ENCODE measurements at regions not wholly inside any gene's neighbourhood (a gene's known extent, or its start where the extent isn't known, plus 50 kb on each side); places are given as distances from the start of the nearest gene placed in this dataset.

- DNase-seq (ENCODE audit: low read depth) = no peak
- H3K4me1 ChIP-seq (ENCODE audit: insufficient read depth, low read length) = peaks cover 37% of the 10 kb centered on the region
- H3K9me3 ChIP-seq (ENCODE audit: insufficient read depth, low read depth, low read length) = no peaks in the 10 kb centered on the region
- Mint-ChIP-seq H3K4me3 (ENCODE audit: unreplicated experiment) (no peak overlapping the region), H3K4me1 (ENCODE audit: low read depth, unreplicated experiment) (peaks cover 54% of the 10 kb centered on the region), H3K27ac (ENCODE audit: unreplicated experiment) (no peak overlapping the region), H3K36me3 (ENCODE audit: low read depth, unreplicated experiment) (no peaks in the 10 kb centered on the region), H3K27me3 (ENCODE audit: low read depth, unreplicated experiment) (no peaks in the 10 kb centered on the region), H3K9me3 (ENCODE audit: unreplicated experiment) (no peaks in the 10 kb centered on the region)
- H3K36me3 ChIP-seq (ENCODE audit: insufficient read depth, low read length) = no peaks in the 10 kb centered on the region
- no peak for FAIRE-seq
- no peaks in the 10 kb centered on the region for H4K20me1 ChIP-seq (ENCODE audit: insufficient read depth, low read length)
- H3K4me3 ChIP-seq (ENCODE audit: insufficient read depth, low read depth, low read length) = no peak overlapping the region
- no peak overlapping the region for H3K27ac ChIP-seq (ENCODE audit: low read depth, low read length)
- no peaks in the 10 kb centered on the region for H3K79me2 ChIP-seq (ENCODE audit: insufficient read depth, low read length)
- TF ChIP-seq, protein P1, sequence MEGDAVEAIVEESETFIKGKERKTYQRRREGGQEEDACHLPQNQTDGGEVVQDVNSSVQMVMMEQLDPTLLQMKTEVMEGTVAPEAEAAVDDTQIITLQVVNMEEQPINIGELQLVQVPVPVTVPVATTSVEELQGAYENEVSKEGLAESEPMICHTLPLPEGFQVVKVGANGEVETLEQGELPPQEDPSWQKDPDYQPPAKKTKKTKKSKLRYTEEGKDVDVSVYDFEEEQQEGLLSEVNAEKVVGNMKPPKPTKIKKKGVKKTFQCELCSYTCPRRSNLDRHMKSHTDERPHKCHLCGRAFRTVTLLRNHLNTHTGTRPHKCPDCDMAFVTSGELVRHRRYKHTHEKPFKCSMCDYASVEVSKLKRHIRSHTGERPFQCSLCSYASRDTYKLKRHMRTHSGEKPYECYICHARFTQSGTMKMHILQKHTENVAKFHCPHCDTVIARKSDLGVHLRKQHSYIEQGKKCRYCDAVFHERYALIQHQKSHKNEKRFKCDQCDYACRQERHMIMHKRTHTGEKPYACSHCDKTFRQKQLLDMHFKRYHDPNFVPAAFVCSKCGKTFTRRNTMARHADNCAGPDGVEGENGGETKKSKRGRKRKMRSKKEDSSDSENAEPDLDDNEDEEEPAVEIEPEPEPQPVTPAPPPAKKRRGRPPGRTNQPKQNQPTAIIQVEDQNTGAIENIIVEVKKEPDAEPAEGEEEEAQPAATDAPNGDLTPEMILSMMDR (IDR thresholded peaks at IDR 0.05; ENCODE audit: insufficient read depth, low read depth, low read length) = no peak
- no peak for TF ChIP-seq EZH2 (IDR thresholded peaks at IDR 0.05; ENCODE audit: insufficient read depth, low read length)
- H2AFZ ChIP-seq (ENCODE audit: low read depth, low read length) = no peak overlapping the region
- H3K27me3 ChIP-seq (ENCODE audit: insufficient read depth, low read length) = no peaks in the 10 kb centered on the region
- no peak overlapping the region for H3K4me2 ChIP-seq (ENCODE audit: low read length)
- no peak overlapping the region for H3K9ac ChIP-seq (ENCODE audit: low read length)
These were observed 108.8 kb upstream of the IRF2BP2 start for GRCh38 chr1:234718496-234719453.

DNA sequence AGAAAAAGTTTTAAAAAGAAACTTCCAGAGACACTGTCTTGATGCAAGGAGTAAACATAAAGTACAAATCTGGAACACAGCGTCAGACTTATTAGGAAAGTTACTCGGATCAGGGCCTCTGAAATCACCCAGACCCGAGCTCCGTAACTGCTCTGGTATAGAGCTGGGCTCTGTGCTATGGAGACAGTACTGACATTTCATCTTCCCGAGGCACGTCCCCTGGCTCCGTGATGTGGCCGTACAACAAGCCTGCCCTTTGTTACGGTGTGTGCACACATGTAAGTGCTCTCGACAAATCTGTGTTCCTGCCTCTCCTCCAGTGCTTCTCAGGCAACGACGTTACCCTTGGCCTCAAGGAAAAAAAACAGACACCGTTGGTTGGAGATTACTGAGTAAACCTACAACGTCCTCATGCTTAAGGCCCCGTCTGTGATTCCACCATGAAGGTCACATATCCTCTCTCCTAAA lies 107.0 kb upstream of the IRF2BP2 start:
- H3K4me2 ChIP-seq (ENCODE audit: low read length) = no peak overlapping the region
- Mint-ChIP-seq H3K27ac (ENCODE audit: unreplicated experiment) (no peak overlapping the region), H3K4me1 (ENCODE audit: low read depth, unreplicated experiment) (peaks cover 37% of the 10 kb centered on the region), H3K36me3 (ENCODE audit: low read depth, unreplicated experiment) (no peaks in the 10 kb centered on the region), H3K9me3 (ENCODE audit: unreplicated experiment) (no peaks in the 10 kb centered on the region), H3K27me3 (ENCODE audit: low read depth, unreplicated experiment) (no peaks in the 10 kb centered on the region), H3K4me3 (ENCODE audit: unreplicated experiment) (no peak overlapping the region)
- no peak for FAIRE-seq
- no peaks in the 10 kb centered on the region for H4K20me1 ChIP-seq (ENCODE audit: insufficient read depth, low read length)
- no peak for TF ChIP-seq EZH2 (IDR thresholded peaks at IDR 0.05; ENCODE audit: insufficient read depth, low read length)
- TF ChIP-seq, protein P1 (IDR thresholded peaks at IDR 0.05; ENCODE audit: insufficient read depth, low read depth, low read length) = no peak
- H3K36me3 ChIP-seq (ENCODE audit: insufficient read depth, low read length) = no peaks in the 10 kb centered on the region
- H3K79me2 ChIP-seq (ENCODE audit: insufficient read depth, low read length) = no peaks in the 10 kb centered on the region
- H3K27me3 ChIP-seq (ENCODE audit: insufficient read depth, low read length) = no peaks in the 10 kb centered on the region
- no peak overlapping the region for H2AFZ ChIP-seq (ENCODE audit: low read depth, low read length)
- no peak overlapping the region for H3K4me3 ChIP-seq (ENCODE audit: insufficient read depth, low read depth, low read length)
- no peak for DNase-seq (ENCODE audit: low read depth)
- no peak overlapping the region for H3K27ac ChIP-seq (ENCODE audit: low read depth, low read length)
- H3K9ac ChIP-seq (ENCODE audit: low read length) = no peak overlapping the region
- peaks cover 19% of the 10 kb centered on the region for H3K4me1 ChIP-seq (ENCODE audit: insufficient read depth, low read length)
- H3K9me3 ChIP-seq (ENCODE audit: insufficient read depth, low read depth, low read length) = no peaks in the 10 kb centered on the region

All from astrocyte (in vitro differentiated cells and primary cell).